SKM-1 treated with dmso at 0.1 percent for 144 hours (cell line): ENCODE measurements at regions not wholly inside any gene's neighbourhood (a gene's known extent, or its start where the extent isn't known, plus 50 kb on each side); places are given as distances from the start of the nearest gene placed in this dataset.
"Not testable (repeated sequence)": the region's sequence is repeated elsewhere in the genome, so short reads cannot be mapped to it uniquely, and the experiment has no call there.

ENCODE experiments used
- DNase-seq: peaks from one replicate; lab custom pipeline; 2025; ENCODE audit not compliant: unreplicated experiment; lab: John Stamatoyannopoulos, UW

GRCh38 chr2:209269024-209269423 lies 154.8 kb upstream of the MAP2 start:
- no peak for DNase-seq

- DNase-seq, result no peak
Observed at GRCh38 chr2:209276000-209276399, 147.8 kb upstream of the MAP2 start.

- no peak for DNase-seq
Observed at GRCh38 chr2:209277444-209277843, 146.4 kb upstream of the MAP2 start.

GRCh38 chr2:209298601-209299000 lies 125.2 kb upstream of the MAP2 start:
- no peak for DNase-seq

- not testable (repeated sequence) for DNase-seq
Observed at GRCh38 chr2:209299478-209299877, 124.4 kb upstream of the MAP2 start.

GRCh38 chr2:209300766-209301165 lies 123.1 kb upstream of the MAP2 start:
- not testable (repeated sequence) for DNase-seq

GRCh38 chr2:209305026-209305425 lies 118.8 kb upstream of the MAP2 start:
- no peak for DNase-seq

- no peak for DNase-seq
Observed at GRCh38 chr2:209305746-209306196, 118.1 kb upstream of the MAP2 start.

- DNase-seq, result no peak
Observed at GRCh38 chr2:209307161-209308001, 116.5 kb upstream of the MAP2 start.

GRCh38 chr2:209308415-209308814 lies 115.4 kb upstream of the MAP2 start:
- DNase-seq, result no peak

- DNase-seq, result no peak
Observed at GRCh38 chr2:209311948-209312347, 111.9 kb upstream of the MAP2 start.

GRCh38 chr2:209312450-209312849 lies 111.4 kb upstream of the MAP2 start:
- not testable (repeated sequence) for DNase-seq

- no peak for DNase-seq
Observed at GRCh38 chr2:209314653-209315052, 109.2 kb upstream of the MAP2 start.

GRCh38 chr2:209316141-209316540 lies 107.7 kb upstream of the MAP2 start:
- no peak for DNase-seq

- DNase-seq, result no peak
Observed at GRCh38 chr2:209321076-209321475, 102.8 kb upstream of the MAP2 start.

- no peak for DNase-seq
Observed at GRCh38 chr2:209321581-209321980, 102.3 kb upstream of the MAP2 start.

- no peak for DNase-seq
Observed at GRCh38 chr2:209322041-209322440, 101.8 kb upstream of the MAP2 start.

GRCh38 chr2:209322905-209323512 lies 100.8 kb upstream of the MAP2 start:
- no peak for DNase-seq

GRCh38 chr2:209323738-209324137 lies 100.1 kb upstream of the MAP2 start:
- no peak for DNase-seq

GRCh38 chr2:209324281-209324680 lies 99.6 kb upstream of the MAP2 start:
- DNase-seq, result no peak

GRCh38 chr2:209331291-209331844 lies 92.5 kb upstream of the MAP2 start:
- DNase-seq, result peak; percentile 23
